Upper lobe of left lung (tissue), 6 donors: ENCODE measurements at regions not wholly inside any gene's neighbourhood (a gene's known extent, or its start where the extent isn't known, plus 50 kb on each side); places are given as distances from the start of the nearest gene placed in this dataset.

Experiments
- ATAC-seq, 2 donors: fragments of 200-7000 bp; cut with Tn5 transposase; one replicate each; pipeline ENCODE4 v1.9.1; 2022; ENCODE audit warnings: mild to moderate bottlenecking in 2 of 2, moderate library complexity in 2 of 2; ENCODE audit not compliant: low FRiP score in 2 of 2
- DNase-seq, 2 donors: peaks; one replicate each; pipeline ENCODE4 v3.0.0-alpha.2; 2019 to 2020
- H3K27ac ChIP-seq, 4 donors: fragments of 200-600 bp; sonication (generic); one replicate each; pipeline ENCODE4 v1.5.1; 2016 to 2019
- H3K27me3 ChIP-seq, 4 donors: fragments of 200-600 bp; sonication (generic); one replicate each; pipeline ENCODE4 v1.5.1; 2017 to 2019
- H3K36me3 ChIP-seq, 4 donors: fragments of 200-600 bp; sonication (generic); one replicate each; pipeline ENCODE4 v1.5.1; 2016 to 2019
- H3K4me1 ChIP-seq, 4 donors: fragments of 200-600 bp; sonication (generic); one replicate each; pipeline ENCODE4 v1.5.1; 2018 to 2019
- H3K4me3 ChIP-seq, 4 donors: fragments of 200-600 bp; sonication (generic); one replicate each; pipeline ENCODE4 v1.5.1; 2017 to 2019; ENCODE audit warnings: mild to moderate bottlenecking in 2 of 4, moderate library complexity in 1 of 4
- H3K9me3 ChIP-seq, 4 donors: fragments of 200-600 bp; sonication (generic); one replicate each; pipeline ENCODE4 v1.5.1; 2018 to 2019
- CTCF ChIP-seq, 6 experiments: fragments of 450-650 bp in 4 of 6; fragments of 200-600 bp in 2 of 6; sonication (generic) in 2 of 6; IDR thresholded peaks; one replicate each; pipeline ENCODE4 v1.5.1; 2016 to 2019; ENCODE audit warnings: antibody characterized with exemption in 6 of 6
- EP300 ChIP-seq, 4 donors: sonication (generic); formaldehyde crosslinking; IDR thresholded peaks; one replicate each; pipeline ENCODE4 v1.5.1; 2017; ENCODE audit warnings: antibody characterized with exemption in 4 of 4, control low read depth in 2 of 4
- POLR2A ChIP-seq, 4 donors: fragments of 450-650 bp; IDR thresholded peaks; one replicate each; pipeline ENCODE4 v1.5.1; 2016 to 2017; ENCODE audit warnings: antibody characterized with exemption in 4 of 4, mild to moderate bottlenecking in 2 of 4
- POLR2AphosphoS5 ChIP-seq, 2 donors: sonication (generic); formaldehyde crosslinking; IDR thresholded peaks; one replicate each; pipeline ENCODE4 v1.5.1; 2017; ENCODE audit warnings: antibody characterized with exemption in 2 of 2
- WGBS, 2 donors: methylation state at CpG; one replicate each; pipeline ENCODE4 v1.1.5; 2017 to 2018; 5-methylcytosine and 5-hydroxymethylcytosine counted together
- donor health status: DM: no; HTN: no; CAD: no; lungs with moderate emphysema.
- donor health status: DM: no; HTN: yes; CAD: no; lungs with severe emphysema.

- H3K4me1 ChIP-seq = no peaks in the 10 kb centered on the region
- ATAC-seq (no peak), DNase-seq (no peak)
- TF ChIP-seq EP300 (IDR thresholded peaks at IDR 0.05) (no peak), POLR2AphosphoS5 (IDR thresholded peaks at IDR 0.05) (no peak), POLR2A (IDR thresholded peaks at IDR 0.05) (no peak), CTCF (IDR thresholded peaks at IDR 0.05) (no peak)
- peak overlapping the region; percentile 22 to 57 (median 36) for H3K27ac ChIP-seq
- WGBS, 2 donors = 58 to 74% methylated on average over 5 of the region's 5 CpGs
- no peaks in the 10 kb centered on the region for H3K9me3 ChIP-seq
- H3K36me3 ChIP-seq = no peaks in the 10 kb centered on the region
- H3K4me3 ChIP-seq = no peak overlapping the region
- no peaks in the 10 kb centered on the region for H3K27me3 ChIP-seq
These were observed 191.9 kb upstream of the MIR17HG start for GRCh38 chr13:91155512-91156114.

GRCh38 chr13:91157273-91158016 is 190.0 kb upstream of the MIR17HG start:
- Histone ChIP-seq H3K4me3 (no peak overlapping the region), H3K36me3 (no peaks in the 10 kb centered on the region), H3K27me3 (no peaks in the 10 kb centered on the region), H3K4me1 (no peaks in the 10 kb centered on the region), H3K9me3 (no peaks in the 10 kb centered on the region), H3K27ac (no peak overlapping the region)
- no peak for ATAC-seq
- no peak for DNase-seq
- WGBS, 2 donors = 90 to 91% methylated on average over 4 of the region's 4 CpGs
- TF ChIP-seq EP300 (IDR thresholded peaks at IDR 0.05) (no peak), CTCF (IDR thresholded peaks at IDR 0.05) (no peak), POLR2A (IDR thresholded peaks at IDR 0.05) (no peak), POLR2AphosphoS5 (IDR thresholded peaks at IDR 0.05) (no peak)

GRCh38 chr13:91158017-91158395 is 189.5 kb upstream of the MIR17HG start:
- DNase-seq (no peak), ATAC-seq (no peak)

GRCh38 chr13:91162180-91162579 is 185.3 kb upstream of the MIR17HG start:
- H3K4me1 ChIP-seq = no peaks in the 10 kb centered on the region
- H3K27me3 ChIP-seq = no peaks in the 10 kb centered on the region
- DNase-seq = no peak
- no peaks in the 10 kb centered on the region for H3K9me3 ChIP-seq
- H3K4me3 ChIP-seq = no peak overlapping the region
- no peak for ATAC-seq
- no peak overlapping the region for H3K27ac ChIP-seq
- TF ChIP-seq POLR2AphosphoS5 (IDR thresholded peaks at IDR 0.05) (no peak), CTCF (IDR thresholded peaks at IDR 0.05) (no peak), EP300 (IDR thresholded peaks at IDR 0.05) (no peak), POLR2A (IDR thresholded peaks at IDR 0.05) (no peak)
- no peaks in the 10 kb centered on the region for H3K36me3 ChIP-seq
- 72 to 75% methylated on average over 3 of the region's 3 CpGs for WGBS, 2 donors

More at GRCh38 chr13:91158017-91158395, 189.5 kb upstream of the MIR17HG start:
- H3K27me3 ChIP-seq = no peaks in the 10 kb centered on the region
- no peak for TF ChIP-seq EP300 (IDR thresholded peaks at IDR 0.05)
- TF ChIP-seq POLR2A (IDR thresholded peaks at IDR 0.05) = no peak
- TF ChIP-seq CTCF (IDR thresholded peaks at IDR 0.05) = no peak
- no peak for TF ChIP-seq POLR2AphosphoS5 (IDR thresholded peaks at IDR 0.05)
- WGBS, 2 donors = 25 to 57% methylated on average over 4 of the region's 4 CpGs
- H3K4me1 ChIP-seq = no peaks in the 10 kb centered on the region
- no peaks in the 10 kb centered on the region for H3K36me3 ChIP-seq
- no peak overlapping the region for H3K4me3 ChIP-seq
- no peak overlapping the region for H3K27ac ChIP-seq
- no peaks in the 10 kb centered on the region for H3K9me3 ChIP-seq

- no peaks in the 10 kb centered on the region for H3K27me3 ChIP-seq
- no peak for DNase-seq
- no peaks in the 10 kb centered on the region for H3K36me3 ChIP-seq
- H3K4me3 ChIP-seq = no peak overlapping the region
- H3K27ac ChIP-seq = no peak overlapping the region
- no peaks in the 10 kb centered on the region for H3K9me3 ChIP-seq
- H3K4me1 ChIP-seq = no peaks in the 10 kb centered on the region
- ATAC-seq = no peak
- TF ChIP-seq EP300 (IDR thresholded peaks at IDR 0.05) = no peak
- 29 to 40% methylated on average over 1 of the region's 1 CpG for WGBS, 2 donors
These were observed 184.9 kb upstream of the MIR17HG start for GRCh38 chr13:91162589-91162988.
